D721Med (cell line): ENCODE measurements at regions not wholly inside any gene's neighbourhood (a gene's known extent, or its start where the extent isn't known, plus 50 kb on each side); places are given as distances from the start of the nearest gene placed in this dataset.

Experiments
- DNase-seq: peaks from one replicate; pipeline ENCODE4 v3.0.0; 2011; ENCODE audit warnings: low spot score; ENCODE audit not compliant: insufficient read length
- FAIRE-seq: peaks from 2 replicates; lab custom pipeline; 2011; peaks lifted over from hg19 to GRCh38; lab: Jason Lieb, UNC
- TF ChIP-seq, protein P1 (sequence below): IDR thresholded peaks from 2 replicates; pipeline ENCODE4 v1.5.1; 2012; ENCODE audit warnings: mild to moderate bottlenecking, control low read depth; ENCODE audit not compliant: insufficient read depth; ENCODE audit errors: missing control alignments

DNA sequence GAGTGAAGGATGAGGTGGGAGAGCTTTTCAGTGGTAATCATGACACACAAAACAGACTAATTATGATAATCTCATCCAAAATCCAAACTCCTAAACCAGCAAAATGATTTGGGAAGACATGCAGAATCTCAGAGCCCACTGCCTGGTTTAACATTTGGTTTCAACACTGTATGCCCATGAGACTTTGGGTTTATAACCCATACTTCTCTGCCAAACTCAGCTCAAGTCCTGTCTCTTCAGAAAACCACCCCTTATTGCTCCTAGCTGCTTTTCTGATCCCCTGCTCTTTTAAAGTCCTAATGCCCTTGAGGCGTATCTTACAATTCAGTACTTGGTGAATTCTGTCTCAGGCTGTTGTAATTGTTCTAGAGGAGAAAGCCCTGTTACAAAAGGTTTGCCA lies 593.0 kb upstream of the ID2 start:
- FAIRE-seq (no peak), DNase-seq (no peak)
- TF ChIP-seq, protein P1, sequence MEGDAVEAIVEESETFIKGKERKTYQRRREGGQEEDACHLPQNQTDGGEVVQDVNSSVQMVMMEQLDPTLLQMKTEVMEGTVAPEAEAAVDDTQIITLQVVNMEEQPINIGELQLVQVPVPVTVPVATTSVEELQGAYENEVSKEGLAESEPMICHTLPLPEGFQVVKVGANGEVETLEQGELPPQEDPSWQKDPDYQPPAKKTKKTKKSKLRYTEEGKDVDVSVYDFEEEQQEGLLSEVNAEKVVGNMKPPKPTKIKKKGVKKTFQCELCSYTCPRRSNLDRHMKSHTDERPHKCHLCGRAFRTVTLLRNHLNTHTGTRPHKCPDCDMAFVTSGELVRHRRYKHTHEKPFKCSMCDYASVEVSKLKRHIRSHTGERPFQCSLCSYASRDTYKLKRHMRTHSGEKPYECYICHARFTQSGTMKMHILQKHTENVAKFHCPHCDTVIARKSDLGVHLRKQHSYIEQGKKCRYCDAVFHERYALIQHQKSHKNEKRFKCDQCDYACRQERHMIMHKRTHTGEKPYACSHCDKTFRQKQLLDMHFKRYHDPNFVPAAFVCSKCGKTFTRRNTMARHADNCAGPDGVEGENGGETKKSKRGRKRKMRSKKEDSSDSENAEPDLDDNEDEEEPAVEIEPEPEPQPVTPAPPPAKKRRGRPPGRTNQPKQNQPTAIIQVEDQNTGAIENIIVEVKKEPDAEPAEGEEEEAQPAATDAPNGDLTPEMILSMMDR = no peak

DNA sequence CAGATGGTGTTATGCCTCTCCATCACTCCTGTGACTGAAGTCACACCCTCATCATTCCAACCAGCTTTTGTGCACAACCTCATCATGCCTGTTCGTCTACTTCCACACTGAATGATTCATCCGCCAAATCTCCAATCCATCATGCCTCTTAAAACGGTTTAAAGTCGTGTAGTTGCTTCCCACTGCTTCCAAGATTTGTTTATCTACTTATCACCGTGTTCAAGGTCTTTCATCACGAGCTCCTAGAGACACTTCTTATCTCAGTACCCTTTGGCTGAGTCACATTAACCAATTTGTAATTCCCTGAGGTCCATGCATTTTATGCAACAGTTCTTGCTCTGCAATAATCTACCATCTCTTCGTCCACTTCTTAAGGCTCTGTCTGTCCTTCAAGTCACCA lies 592.3 kb upstream of the ID2 start:
- TF ChIP-seq, protein P1 = no peak
- DNase-seq (no peak), FAIRE-seq (no peak)

DNA sequence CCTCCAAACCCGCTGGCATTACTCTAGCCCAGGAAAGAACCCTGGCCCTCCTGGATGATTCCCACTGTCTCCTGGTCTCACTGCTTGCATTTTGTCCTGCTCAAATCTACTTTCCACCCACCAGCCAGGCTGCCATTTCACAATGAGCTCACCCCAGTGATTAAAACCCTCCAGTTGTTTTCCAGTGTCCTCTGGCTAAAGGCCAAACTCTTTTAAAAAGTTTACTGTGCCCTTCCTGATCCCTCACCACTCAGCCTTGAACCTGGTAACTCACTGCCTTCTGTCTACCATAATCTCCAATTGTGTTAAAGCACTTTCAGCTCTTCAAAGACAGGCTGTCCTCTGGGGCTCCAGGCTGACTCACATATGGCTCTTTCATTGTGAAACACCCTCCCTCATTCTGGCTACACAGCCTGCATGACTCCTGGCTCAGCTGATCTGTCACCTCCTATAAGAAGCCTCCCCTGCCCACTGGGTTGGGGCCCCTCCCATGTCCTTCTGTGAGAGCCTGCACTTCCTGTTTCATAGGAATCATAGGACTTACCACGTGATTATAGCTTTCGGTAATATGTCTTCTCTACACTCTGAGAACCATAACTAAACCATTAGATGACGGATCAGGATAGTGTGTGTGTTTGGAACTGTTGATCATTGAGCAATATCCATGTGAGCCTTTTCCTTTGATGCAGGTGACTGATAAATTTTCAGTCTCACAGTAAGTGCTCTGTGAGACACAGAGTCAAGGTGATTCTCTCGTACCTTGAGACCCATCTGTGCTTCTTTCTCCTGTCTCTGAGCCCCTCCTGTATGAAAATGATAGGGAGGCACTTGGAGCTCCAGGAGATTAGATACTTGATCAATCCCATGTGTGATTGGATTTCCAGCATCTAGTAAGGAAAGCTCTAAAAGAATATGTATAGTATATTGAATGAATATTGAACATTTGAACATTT lies 590.8 kb upstream of the ID2 start:
- DNase-seq = no peak
- TF ChIP-seq, protein P1 = no peak
- no peak for FAIRE-seq

GRCh38 chr2:8094526-8094925 lies 587.3 kb upstream of the ID2 start:
- TF ChIP-seq, protein P1 = no peak
- FAIRE-seq (no peak), DNase-seq (no peak)

DNA sequence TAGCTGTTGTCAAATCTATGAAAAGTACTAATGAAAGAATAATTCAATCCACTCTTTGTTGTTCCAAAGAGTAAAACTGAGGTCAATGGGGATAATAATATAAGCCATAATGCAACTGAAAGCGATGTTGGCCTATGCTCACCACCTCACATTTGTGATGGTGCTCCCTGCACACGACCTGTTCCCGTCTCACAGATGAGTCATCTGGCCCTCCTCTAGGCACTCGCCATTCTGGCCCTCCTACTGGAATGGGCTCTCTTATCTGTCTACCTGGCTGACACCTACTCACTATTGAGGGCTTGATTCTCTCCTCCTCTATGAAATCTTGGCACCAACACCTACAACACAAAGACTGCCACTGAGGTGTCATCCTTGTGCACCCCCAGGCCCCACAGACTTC lies 585.9 kb upstream of the ID2 start:
- TF ChIP-seq, protein P1 = no peak
- FAIRE-seq = no peak
- no peak for DNase-seq

DNA sequence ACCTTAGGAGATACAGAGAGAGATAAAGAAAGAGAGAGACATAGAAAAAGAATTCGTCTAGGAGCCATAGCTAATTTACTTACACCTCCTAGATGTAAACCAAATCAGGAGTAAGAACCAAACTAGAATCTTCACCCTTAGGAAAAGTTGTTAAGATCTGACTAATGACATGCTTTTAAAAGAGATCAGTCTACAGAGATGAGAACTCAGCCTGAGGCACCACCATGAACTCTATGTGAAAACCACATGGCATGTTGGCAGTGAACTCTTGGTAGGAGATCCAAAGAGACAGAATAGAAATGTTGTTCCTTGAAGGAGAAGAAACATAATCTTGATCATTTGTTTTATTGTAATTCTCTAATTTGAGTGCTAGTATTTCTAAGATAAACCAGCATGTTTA lies 585.4 kb upstream of the ID2 start:
- DNase-seq (no peak), FAIRE-seq (no peak)
- TF ChIP-seq, protein P1 = no peak
